Heart left ventricle (tissue), 16 donors: ENCODE measurements at regions not wholly inside any gene's neighbourhood (a gene's known extent, or its start where the extent isn't known, plus 50 kb on each side); places are given as distances from the start of the nearest gene placed in this dataset.

Source experiments
- ATAC-seq, 4 donors: fragments of 200-7000 bp; cut with Tn5 transposase; one replicate each; pipeline ENCODE4 v1.9.1; 2020 to 2022; ENCODE audit warnings: moderate library complexity in 4 of 4, mild to moderate bottlenecking in 3 of 4, moderate number of reproducible peaks in 1 of 4
- DNase-seq, 5 donors: peaks; one replicate each; pipeline ENCODE4 v3.0.0-alpha.2; 2020
- H3K27ac ChIP-seq, 12 donors: fragments of 200-600 bp; sonication (generic) in 4 of 12; one replicate each; pipeline versions ENCODE4 v1.5.0 to v1.8.0; 2016 to 2022; ENCODE audit warnings: mild to moderate bottlenecking in 2 of 12
- H3K27me3 ChIP-seq, 9 donors: fragments of 200-600 bp; sonication (generic) in 2 of 9; one replicate each; pipeline versions ENCODE4 v1.5.1 to v1.8.0; 2016 to 2022; ENCODE audit warnings: mild to moderate bottlenecking in 3 of 9
- H3K36me3 ChIP-seq, 9 donors: fragments of 200-600 bp; sonication (generic) in 2 of 9; one replicate each; pipeline versions ENCODE4 v1.5.0 to v1.8.0; 2018 to 2022; ENCODE audit warnings: mild to moderate bottlenecking in 2 of 9
- H3K4me1 ChIP-seq, 12 donors: fragments of 200-600 bp; sonication (generic) in 4 of 12; one replicate each; pipeline versions ENCODE4 v1.5.0 to v1.8.0; 2016 to 2022; ENCODE audit warnings: mild to moderate bottlenecking in 3 of 12
- H3K4me3 ChIP-seq, 12 donors: fragments of 200-600 bp; sonication (generic) in 4 of 12; one replicate each; pipeline versions ENCODE4 v1.5.0 to v1.8.0; 2017 to 2022; ENCODE audit warnings: mild to moderate bottlenecking in 9 of 12, moderate library complexity in 4 of 12
- H3K9me3 ChIP-seq, 12 donors: fragments of 200-600 bp; sonication (generic) in 4 of 12; one replicate each; pipeline versions ENCODE4 v1.5.0 to v1.8.0; 2016 to 2022; ENCODE audit warnings: mild to moderate bottlenecking in 1 of 12
- CTCF ChIP-seq, 12 donors: fragments of 200-600 bp; sonication (generic) in 4 of 12; IDR thresholded peaks; one replicate each; pipeline versions ENCODE4 v1.5.0 to v1.8.0; 2018 to 2022; ENCODE audit warnings: antibody characterized with exemption in 12 of 12, mild to moderate bottlenecking in 5 of 12
- POLR2A ChIP-seq, 2 donors: fragments of 450-650 bp; IDR thresholded peaks; one replicate each; pipeline ENCODE4 v1.6.1; 2017; ENCODE audit warnings: antibody characterized with exemption in 2 of 2, mild to moderate bottlenecking in 2 of 2, moderate library complexity in 2 of 2
- WGBS, 4 donors: extraction: QIAGEN DNeasy Blood & Tissue Kit in 2 of 4; methylation state at CpG; one replicate each; pipeline versions ENCODE4 v1.1.5 to v1.1.7; 2013 to 2018; 5-methylcytosine and 5-hydroxymethylcytosine counted together
- intact Hi-C, 10 donors: fragments of 100-400 bp; cut with DNase I; formaldehyde crosslinking; loops; one replicate each; pipeline versions ENCODE4 v1.11.1 to v1.14.2; 2022
- donor health status: ischemic (EF 13 %, LVEDD 7.1; RV severe dilation, severe dysfunction).
- donor health status: healthy with polysubstance abuse.
- donor health status: DM: no; HTN: yes; CAD: no.
- donor health status: DM: no; HTN: no; CAD: no.
- donor health status: ischemic (EF 25% LVEDD 6.9; RV normal size, moderate dysfunction).
- donor health status: ischemic (EF 25% LVEDD 5.7; RV mildly dilated, moderate dysfunction).
- donor health status: healthy.
- donor health status: DM: yes; HTN: yes; CAD: no.
- donor health status: ischemic (EF 35%, LVEDD 5.7; RV mildly dilated, moderate dysfunction).
- donor health status: nonischemic (EF 11% LVEDD 7.7; RV severe dilation, severe dysfunction).
- donor health status: DM: yes; HTN: yes; CAD: no.
- donor health status: PGD.
- donor health status: ischemic (EF 29% LVEDD 5.4; RV normal size, mild dysfunction).
- donor health status: nonischemic (EF 23%, LVEDD 6.1; RV moderate dilation, normal function).

GRCh38 chr14:25197885-25198284 lies 147.9 kb upstream of the STXBP6 start:
- H3K27me3 ChIP-seq: no peaks in the 10 kb centered on the region
- H3K36me3 ChIP-seq: no peaks in the 10 kb centered on the region
- no peak for ATAC-seq
- intact Hi-C loops: no loop called here
- no peaks in the 10 kb centered on the region for H3K4me1 ChIP-seq
- TF ChIP-seq POLR2A (IDR thresholded peaks at IDR 0.05): no peak
- no peak for TF ChIP-seq CTCF (IDR thresholded peaks at IDR 0.05)
- H3K4me3 ChIP-seq: no peak overlapping the region
- H3K9me3 ChIP-seq: peaks cover 0 to 15% (median 0%) of the 10 kb centered on the region in 12 donors
- no peak for DNase-seq
- no peak overlapping the region for H3K27ac ChIP-seq

- H3K9me3 ChIP-seq: peaks cover 0 to 14% (median 0%) of the 10 kb centered on the region in 12 donors
- intact Hi-C loops: no loop called here
- peaks cover 0 to 7% (median 0%) of the 10 kb centered on the region in 9 donors for H3K27me3 ChIP-seq
- ATAC-seq (no peak), DNase-seq (no peak)
- no peaks in the 10 kb centered on the region for H3K36me3 ChIP-seq
- no peaks in the 10 kb centered on the region for H3K4me1 ChIP-seq
- H3K4me3 ChIP-seq: no peak overlapping the region
- TF ChIP-seq CTCF (IDR thresholded peaks at IDR 0.05) (no peak), POLR2A (IDR thresholded peaks at IDR 0.05) (no peak)
- H3K27ac ChIP-seq: no peak overlapping the region
- 84 to 97% (median 89%) methylated on average over 1 of the region's 1 CpG for WGBS, 4 donors
Measured at GRCh38 chr14:25180221-25180620, 130.3 kb upstream of the STXBP6 start.

- no peaks in the 10 kb centered on the region for H3K36me3 ChIP-seq
- TF ChIP-seq POLR2A (IDR thresholded peaks at IDR 0.05): no peak
- TF ChIP-seq CTCF (IDR thresholded peaks at IDR 0.05): no peak
- 84 to 98% (median 85%) methylated on average over 3 of the region's 3 CpGs for WGBS, 4 donors
- H3K4me1 ChIP-seq: no peaks in the 10 kb centered on the region
- no peak overlapping the region for H3K27ac ChIP-seq
- intact Hi-C loops: no loop called here
- ATAC-seq (no peak), DNase-seq (no peak)
- H3K27me3 ChIP-seq: peaks cover 0 to 7% (median 0%) of the 10 kb centered on the region in 9 donors
- no peak overlapping the region for H3K4me3 ChIP-seq
- peaks cover 0 to 10% (median 0%) of the 10 kb centered on the region in 12 donors for H3K9me3 ChIP-seq
Measured at GRCh38 chr14:25178255-25178654, 128.3 kb upstream of the STXBP6 start.

GRCh38 chr14:25150934-25151790 lies 101.2 kb upstream of the STXBP6 start:
- TF ChIP-seq POLR2A (IDR thresholded peaks at IDR 0.05): no peak
- peak; percentile 75 to 90 (median 85) for TF ChIP-seq CTCF (IDR thresholded peaks at IDR 0.05)
- Histone ChIP-seq H3K36me3 (no peaks in the 10 kb centered on the region), H3K27me3 (no peaks in the 10 kb centered on the region), H3K4me1 (no peaks in the 10 kb centered on the region), H3K4me3 (no peak overlapping the region), H3K9me3 (no peaks in the 10 kb centered on the region), H3K27ac (no peak overlapping the region)
- WGBS, 4 donors: 27 to 32% (median 29%) methylated on average over 7 of the region's 7 CpGs
- intact Hi-C loops: loop anchor here (1.0 to 5.0 kb wide), 12 partner anchors 256 to 441 kb away; no protein-coding TSS in a partner anchor
- no peak for DNase-seq
- peak in 1 of 4 donors; percentile 45 for ATAC-seq
